CD4-positive, alpha-beta T cell treated with Interleukin-1 beta for 1 hour (primary cell): ENCODE measurements at regions not wholly inside any gene's neighbourhood (a gene's known extent, or its start where the extent isn't known, plus 50 kb on each side); places are given as distances from the start of the nearest gene placed in this dataset.
"Not testable (repeated sequence)": the region's sequence is repeated elsewhere in the genome, so short reads cannot be mapped to it uniquely, and the experiment has no call there.

ENCODE experiments used
- DNase-seq, 2 donors: peaks; one replicate each; pipeline ENCODE4 v3.0.0-alpha.2; 2020 to 2022

- DNase-seq, result not testable (repeated sequence)
These were observed 173.9 kb upstream of the NT5E start for GRCh38 chr6:85276026-85276425.

GRCh38 chr6:85275338-85275985 is 174.4 kb upstream of the NT5E start:
- DNase-seq, result no peak

GRCh38 chr6:85273870-85274269 is 176.0 kb upstream of the NT5E start:
- no peak for DNase-seq

GRCh38 chr6:85273046-85273445 is 176.8 kb upstream of the NT5E start:
- DNase-seq, result no peak

GRCh38 chr6:85272592-85272991 is 177.3 kb upstream of the NT5E start:
- DNase-seq, result no peak

- no peak for DNase-seq
These were observed 187.3 kb upstream of the NT5E start for GRCh38 chr6:85262621-85263020.

- DNase-seq, result no peak
These were observed 188.6 kb upstream of the NT5E start for GRCh38 chr6:85261271-85261670.

GRCh38 chr6:85255661-85256060 is 194.2 kb upstream of the NT5E start:
- no peak for DNase-seq

GRCh38 chr6:85252552-85252951 is 197.3 kb upstream of the NT5E start:
- no peak for DNase-seq

GRCh38 chr6:85252085-85252484 is 197.8 kb upstream of the NT5E start:
- DNase-seq, result no peak

- DNase-seq, result no peak
These were observed 198.6 kb upstream of the NT5E start for GRCh38 chr6:85251300-85251699.

GRCh38 chr6:85250586-85251220 is 199.2 kb upstream of the NT5E start:
- no peak for DNase-seq

GRCh38 chr6:85245004-85245403 is 204.9 kb upstream of the NT5E start:
- no peak for DNase-seq

- DNase-seq, result no peak
These were observed 208.3 kb upstream of the NT5E start for GRCh38 chr6:85241498-85242052.

GRCh38 chr6:85240787-85241385 is 209.0 kb upstream of the NT5E start:
- DNase-seq, result no peak

- no peak for DNase-seq
These were observed 212.4 kb upstream of the NT5E start for GRCh38 chr6:85237478-85237877.

GRCh38 chr6:85236636-85237035 is 213.2 kb upstream of the NT5E start:
- no peak for DNase-seq

GRCh38 chr6:85227345-85227744 is 222.5 kb upstream of the NT5E start:
- not testable (repeated sequence) for DNase-seq

GRCh38 chr6:85212794-85213193 is 237.1 kb upstream of the NT5E start:
- not testable (repeated sequence) for DNase-seq

GRCh38 chr6:85195243-85195642 is 254.6 kb upstream of the NT5E start:
- no peak for DNase-seq

- no peak for DNase-seq
These were observed 256.5 kb upstream of the NT5E start for GRCh38 chr6:85193339-85193738.

- DNase-seq, result no peak
These were observed 257.3 kb upstream of the NT5E start for GRCh38 chr6:85192596-85192995.

- DNase-seq, result no peak
These were observed 257.7 kb upstream of the NT5E start for GRCh38 chr6:85192186-85192585.

GRCh38 chr6:85191656-85192055 is 258.2 kb upstream of the NT5E start:
- DNase-seq, result no peak
